Muscle layer of colon (tissue), 2 donors: ENCODE measurements at regions not wholly inside any gene's neighbourhood (a gene's known extent, or its start where the extent isn't known, plus 50 kb on each side); places are given as distances from the start of the nearest gene placed in this dataset.
"Not testable (repeated sequence)": the region's sequence is repeated elsewhere in the genome, so short reads cannot be mapped to it uniquely, and the experiment has no call there.

Experiments used
- H3K27ac ChIP-seq: one replicate; pipeline ENCODE4 v1.7.0; 2013; ENCODE audit warnings: low read depth, mild to moderate bottlenecking, low read length, moderate library complexity
- H3K27me3 ChIP-seq, 2 donors: one replicate each; pipeline ENCODE4 v1.7.0; 2013; ENCODE audit warnings: low read length in 2 of 2, mild to moderate bottlenecking in 2 of 2; ENCODE audit not compliant: insufficient read depth in 2 of 2, control insufficient read depth in 1 of 2
- H3K36me3 ChIP-seq: one replicate; pipeline ENCODE4 v1.7.0; 2013; ENCODE audit warnings: mild to moderate bottlenecking, low read length; ENCODE audit not compliant: insufficient read depth
- H3K4me1 ChIP-seq: one replicate; pipeline ENCODE4 v1.7.0; 2013; ENCODE audit warnings: mild to moderate bottlenecking, low read length; ENCODE audit not compliant: insufficient read depth
- H3K4me3 ChIP-seq, 2 donors: one replicate each; pipeline ENCODE4 v1.7.0; 2013; ENCODE audit warnings: low read length in 2 of 2, low read depth in 1 of 2, mild to moderate bottlenecking in 1 of 2, moderate library complexity in 1 of 2
- H3K9ac ChIP-seq: one replicate; pipeline ENCODE4 v1.7.0; 2013; ENCODE audit warnings: low read length
- H3K9me3 ChIP-seq: one replicate; pipeline ENCODE4 v1.7.0; 2013; ENCODE audit warnings: mild to moderate bottlenecking, low read length
- donor health status: abdominal sarcoma.
- donor health status: Adenocarcinoma of cecum.

DNA sequence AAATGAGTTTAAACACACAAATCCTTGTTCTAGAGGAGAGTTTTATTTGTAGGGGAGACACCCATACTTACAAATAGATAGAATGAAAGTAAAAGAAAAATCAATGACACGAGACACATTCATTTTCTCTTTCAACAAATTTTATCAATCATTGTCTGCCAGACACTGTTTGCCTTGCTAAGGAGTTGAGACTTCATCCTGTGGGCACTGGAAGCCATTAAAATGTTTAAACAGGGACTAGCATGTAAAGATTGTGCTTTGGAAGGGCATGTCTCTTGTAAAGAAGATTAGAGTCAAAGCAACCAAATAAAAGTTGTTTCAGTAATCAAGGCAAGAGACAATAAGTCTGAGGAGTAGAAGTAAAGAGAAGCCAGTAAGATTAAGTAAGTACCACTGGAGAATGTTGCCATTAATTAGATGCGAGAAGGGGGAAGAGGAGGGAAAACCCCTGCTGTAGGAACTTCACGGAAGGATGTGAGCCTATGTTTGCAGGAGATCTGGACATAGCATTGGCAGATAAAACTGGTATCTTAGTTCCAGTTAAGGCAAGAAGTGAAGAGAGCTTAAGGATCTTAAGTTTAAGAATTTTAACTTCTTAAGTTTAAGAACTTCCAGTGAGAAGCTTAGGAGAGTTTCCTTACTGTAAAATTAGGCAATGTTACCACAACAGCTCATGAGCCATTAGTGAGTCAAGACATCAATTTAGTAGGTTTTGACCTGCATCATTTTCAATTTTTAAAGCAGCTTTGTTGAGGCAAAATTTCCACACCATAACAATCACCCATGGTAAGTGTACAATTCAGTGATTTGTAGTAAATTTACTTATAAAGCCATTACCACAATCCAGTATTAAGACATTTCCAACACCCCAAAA is 117.0 kb upstream of the UST start:
- Histone ChIP-seq H3K9ac (no peak overlapping the region), H3K4me1 (peaks cover 12% of the 10 kb centered on the region), H3K27me3 (no peaks in the 10 kb centered on the region), H3K36me3 (no peaks in the 10 kb centered on the region), H3K9me3 (no peaks in the 10 kb centered on the region), H3K4me3 (no peak overlapping the region), H3K27ac (no peak overlapping the region)

DNA sequence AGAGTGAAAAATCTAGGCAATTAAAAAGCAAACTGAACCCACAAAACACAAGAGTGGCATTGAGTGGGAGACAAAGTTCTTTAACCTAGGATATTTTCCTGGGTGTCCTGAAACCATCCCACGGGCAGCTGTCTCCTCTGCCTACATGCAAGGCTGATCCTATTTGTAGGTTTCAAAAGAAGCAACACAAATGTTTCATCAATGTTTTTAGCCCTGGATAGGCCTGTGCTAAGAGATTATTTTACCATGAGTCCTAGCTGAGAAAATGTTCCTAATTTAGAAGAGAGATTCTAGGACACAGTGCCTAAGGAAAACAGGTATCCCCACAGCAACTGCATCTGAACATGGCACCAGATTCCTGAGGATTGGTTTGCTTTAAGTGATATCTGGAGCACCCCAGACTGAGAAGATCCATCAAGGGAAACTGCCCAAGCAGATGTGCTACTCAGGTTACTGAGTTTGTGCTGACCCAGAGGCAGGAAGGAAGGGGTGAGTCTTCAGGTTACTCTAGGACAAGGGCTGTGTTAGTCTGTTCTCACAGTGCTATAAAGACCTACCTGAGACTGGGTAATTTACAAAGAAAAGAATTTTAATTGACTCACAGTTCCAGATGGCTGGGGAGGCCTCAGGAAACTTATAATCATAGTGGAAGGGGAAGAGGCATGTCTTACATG is 111.6 kb upstream of the UST start:
- peaks cover 13% of the 10 kb centered on the region for H3K4me1 ChIP-seq
- H3K27ac ChIP-seq: no peak overlapping the region
- H3K36me3 ChIP-seq: no peaks in the 10 kb centered on the region
- no peaks in the 10 kb centered on the region for H3K9me3 ChIP-seq
- no peak overlapping the region for H3K9ac ChIP-seq
- H3K27me3 ChIP-seq: no peaks in the 10 kb centered on the region
- no peak overlapping the region for H3K4me3 ChIP-seq

DNA sequence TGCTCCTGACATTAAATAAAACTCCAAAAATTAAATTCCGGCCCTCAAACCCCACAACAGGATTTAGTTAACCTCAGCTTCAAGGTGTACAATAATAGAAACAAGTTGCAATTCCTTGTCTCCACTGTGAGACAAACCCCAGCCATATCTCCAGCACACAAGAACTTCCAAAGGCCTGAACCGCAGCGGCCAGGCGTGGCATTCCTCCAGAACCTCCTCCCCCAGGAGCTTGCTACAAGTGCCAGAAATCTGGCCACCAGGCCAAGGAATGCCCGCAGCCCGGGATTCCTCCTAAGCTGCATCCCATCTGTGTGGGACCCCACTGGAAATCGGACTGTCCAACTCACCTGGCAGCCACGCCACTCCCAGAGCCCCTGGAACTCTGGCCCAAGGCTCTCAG is 105.0 kb upstream of the UST start:
- H3K27ac ChIP-seq, H3K27me3 ChIP-seq, H3K9me3 ChIP-seq, H3K9ac ChIP-seq, H3K36me3 ChIP-seq, H3K4me3 ChIP-seq: not testable (repeated sequence)
- peaks cover 13% of the 10 kb centered on the region for H3K4me1 ChIP-seq

DNA sequence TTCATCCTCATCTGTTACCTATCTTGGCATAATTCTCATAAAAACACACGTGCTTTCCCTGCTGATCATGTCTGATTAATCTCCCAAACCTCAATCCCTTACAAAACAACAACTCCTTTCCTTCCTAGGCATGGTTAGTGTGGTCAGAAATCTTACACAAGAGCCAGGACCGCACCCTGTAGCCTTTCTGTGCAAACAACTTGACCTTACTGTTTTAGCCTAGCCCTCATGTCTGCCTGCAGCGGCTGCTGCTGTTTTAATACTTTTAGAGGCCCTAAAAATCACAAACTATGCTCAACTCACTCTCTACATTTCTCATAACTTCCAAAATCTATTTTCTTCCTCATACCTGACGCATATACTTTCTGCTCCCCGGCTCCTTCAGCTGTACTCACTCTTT is 103.6 kb upstream of the UST start:
- H3K9ac ChIP-seq, H3K27me3 ChIP-seq, H3K36me3 ChIP-seq, H3K4me3 ChIP-seq, H3K4me1 ChIP-seq, H3K27ac ChIP-seq, H3K9me3 ChIP-seq: not testable (repeated sequence)

DNA sequence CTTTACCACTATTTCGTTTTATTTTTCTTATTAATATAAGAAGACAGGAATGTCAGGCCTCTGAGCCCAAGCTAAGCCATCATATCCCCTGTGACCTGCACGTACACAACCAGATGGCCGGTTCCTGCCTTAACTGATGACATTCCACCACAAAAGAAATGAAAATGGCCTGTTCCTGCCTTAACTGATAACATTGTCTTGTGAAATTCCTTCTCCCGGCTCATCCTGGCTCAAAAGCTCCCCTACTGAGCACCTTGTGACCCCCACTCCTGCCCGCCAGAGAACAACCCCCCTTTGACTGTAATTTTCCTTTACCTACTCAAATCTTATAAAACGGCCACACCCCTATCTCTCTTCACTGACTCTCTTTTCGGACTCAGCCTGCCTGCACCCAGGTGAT is 101.8 kb upstream of the UST start:
- not testable (repeated sequence) for H3K4me3 ChIP-seq, H3K4me1 ChIP-seq, H3K27ac ChIP-seq, H3K36me3 ChIP-seq, H3K9ac ChIP-seq, H3K27me3 ChIP-seq, H3K9me3 ChIP-seq

DNA sequence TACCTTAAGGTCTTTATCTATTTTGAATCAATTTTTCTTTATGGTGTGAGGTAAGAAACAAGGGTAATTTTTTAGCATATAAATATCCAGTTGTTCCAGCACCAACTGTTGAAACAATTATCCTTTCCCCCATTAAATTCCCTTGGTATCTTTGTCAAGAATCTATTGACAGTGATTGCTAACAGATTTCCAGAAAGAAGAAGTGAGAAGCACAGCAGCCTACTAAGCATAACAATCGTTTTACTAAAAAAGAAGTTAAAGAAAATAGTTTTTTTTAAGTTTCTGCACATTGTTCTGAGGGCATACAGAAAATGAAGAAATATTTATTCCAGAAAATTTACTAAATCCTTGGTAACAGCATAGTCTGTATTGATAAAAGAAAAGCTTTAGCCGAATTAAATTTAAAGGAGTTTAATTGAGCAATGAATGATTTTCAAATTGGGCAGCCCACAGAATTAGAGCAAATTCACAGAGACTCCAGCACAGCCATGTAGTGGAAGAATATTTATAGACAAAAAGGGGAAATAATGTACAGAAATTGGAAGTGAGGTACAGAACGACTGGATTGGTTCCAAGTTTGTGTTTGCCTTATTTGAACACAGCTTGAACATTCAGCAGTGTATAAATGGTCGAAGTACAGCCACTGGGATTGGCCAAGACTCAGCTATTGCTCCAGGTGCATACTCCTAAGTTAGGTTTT is 97.9 kb upstream of the UST start:
- H3K9me3 ChIP-seq: no peaks in the 10 kb centered on the region
- H3K9ac ChIP-seq: no peak overlapping the region
- no peak overlapping the region for H3K4me3 ChIP-seq
- no peaks in the 10 kb centered on the region for H3K27me3 ChIP-seq
- H3K4me1 ChIP-seq: no peaks in the 10 kb centered on the region
- no peak overlapping the region for H3K27ac ChIP-seq
- no peaks in the 10 kb centered on the region for H3K36me3 ChIP-seq

DNA sequence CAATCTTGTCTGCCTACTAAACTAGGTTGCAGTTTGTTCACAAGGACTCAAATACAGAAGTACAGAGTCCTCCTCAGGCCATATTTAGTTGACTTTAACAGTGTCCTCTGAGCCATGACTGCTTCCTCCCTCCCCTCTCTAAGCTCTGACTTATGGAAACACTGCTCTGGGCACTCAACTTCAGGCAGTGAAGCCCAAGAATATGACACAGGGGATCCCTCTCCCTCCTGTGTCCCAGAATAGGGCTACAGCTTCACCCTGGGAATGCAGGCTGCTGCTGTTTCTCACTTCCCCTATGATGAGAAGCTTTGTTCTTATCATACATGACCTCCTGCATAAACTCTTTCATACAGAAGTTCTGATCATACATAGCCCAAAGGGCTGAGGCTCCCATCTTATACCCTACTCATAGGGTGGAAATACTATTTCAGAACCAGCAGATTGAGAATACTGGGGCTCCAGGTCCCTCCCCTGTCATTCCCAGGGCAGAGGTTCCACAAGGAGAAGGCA is 97.3 kb upstream of the UST start:
- H3K27ac ChIP-seq: no peak overlapping the region

DNA sequence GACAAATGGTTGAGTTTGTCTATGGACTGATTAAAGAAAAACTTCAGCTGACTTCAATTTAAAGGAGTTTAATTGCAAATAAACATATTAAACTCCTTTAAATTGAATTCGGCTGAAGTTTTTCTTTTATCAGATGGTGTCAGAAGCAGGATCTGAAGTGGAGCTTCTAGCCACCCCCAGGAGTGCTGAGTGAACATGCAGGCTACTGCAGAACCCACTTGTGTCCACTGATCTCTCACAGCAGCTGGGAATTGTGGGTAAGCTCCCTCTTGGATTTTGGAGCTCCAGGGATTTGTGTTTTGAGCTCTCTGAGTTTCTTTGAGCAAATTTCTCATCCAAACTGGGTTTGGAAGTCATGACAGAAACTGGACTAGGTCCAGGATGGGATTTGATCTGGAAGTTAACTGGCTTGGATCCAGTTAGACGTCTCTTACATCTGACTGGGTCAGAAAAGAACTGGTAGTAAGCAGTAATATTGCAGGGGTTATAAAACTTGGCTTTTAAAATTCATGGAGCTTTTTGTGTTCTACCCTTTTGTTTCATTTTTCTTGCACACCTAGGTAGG is 95.8 kb upstream of the UST start:
- no peaks in the 10 kb centered on the region for H3K4me1 ChIP-seq
- no peak overlapping the region for H3K9ac ChIP-seq
- H3K27me3 ChIP-seq: no peaks in the 10 kb centered on the region
- no peaks in the 10 kb centered on the region for H3K9me3 ChIP-seq
- no peak overlapping the region for H3K4me3 ChIP-seq
- H3K27ac ChIP-seq: no peak overlapping the region
- H3K36me3 ChIP-seq: no peaks in the 10 kb centered on the region

More for the DNA sequence above, 97.3 kb upstream of the UST start:
- Histone ChIP-seq H3K9ac (no peak overlapping the region), H3K4me3 (no peak overlapping the region), H3K36me3 (no peaks in the 10 kb centered on the region), H3K27me3 (no peaks in the 10 kb centered on the region), H3K9me3 (no peaks in the 10 kb centered on the region), H3K4me1 (no peaks in the 10 kb centered on the region)

DNA sequence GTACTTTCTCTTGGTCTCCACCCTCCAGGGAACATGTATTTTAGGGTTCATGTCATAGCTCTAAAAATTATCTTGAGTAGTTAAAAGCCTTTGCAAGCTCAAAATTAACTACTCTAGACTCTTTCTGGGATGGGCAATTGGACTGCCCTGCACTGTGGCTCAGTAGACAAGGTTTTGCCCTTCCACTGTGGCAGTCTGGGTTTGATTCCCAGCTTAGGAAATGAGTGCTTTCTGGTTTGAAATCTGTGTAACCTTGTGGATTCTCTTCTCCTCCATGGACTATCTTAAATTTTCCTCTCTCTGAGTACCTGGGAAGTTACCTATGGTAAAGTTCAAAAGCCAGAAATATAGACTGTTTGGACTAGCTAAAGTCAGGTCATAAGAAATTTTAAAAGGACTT is 94.6 kb upstream of the UST start:
- Histone ChIP-seq H3K27me3 (no peaks in the 10 kb centered on the region), H3K27ac (no peak overlapping the region), H3K36me3 (no peaks in the 10 kb centered on the region), H3K9ac (no peak overlapping the region), H3K4me3 (no peak overlapping the region), H3K4me1 (no peaks in the 10 kb centered on the region), H3K9me3 (no peaks in the 10 kb centered on the region)

DNA sequence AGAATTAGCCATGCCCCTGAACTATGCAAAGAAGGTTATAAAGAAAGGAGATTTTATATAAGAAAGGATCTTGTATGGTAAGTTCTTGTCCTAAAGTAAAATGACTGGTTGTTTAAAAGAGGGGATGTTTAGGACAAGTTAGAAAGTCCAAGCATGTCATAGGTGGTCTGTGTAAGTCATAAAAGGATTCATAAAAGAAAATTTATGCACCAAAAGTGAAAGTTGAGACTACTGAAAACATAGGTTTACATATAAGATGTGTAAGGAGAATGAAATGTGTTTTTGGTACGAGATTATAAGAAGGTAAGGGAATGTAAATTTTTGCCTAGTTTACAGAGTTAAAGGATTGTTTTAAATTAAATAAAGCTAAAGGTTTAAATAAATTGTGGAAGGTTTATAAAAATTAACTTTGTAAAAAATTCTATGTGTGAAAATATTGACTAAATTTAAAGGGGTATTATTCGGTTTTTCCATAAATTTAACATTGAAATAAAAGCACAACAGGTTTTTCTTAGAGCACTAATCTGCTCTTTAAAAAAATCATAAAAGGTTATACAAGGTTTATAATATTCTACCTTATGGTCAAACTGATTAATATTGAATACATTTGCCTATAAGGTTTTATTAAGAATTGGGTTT is 93.6 kb upstream of the UST start:
- Histone ChIP-seq H3K4me3 (no peak overlapping the region), H3K4me1 (no peaks in the 10 kb centered on the region), H3K36me3 (no peaks in the 10 kb centered on the region), H3K27ac (no peak overlapping the region), H3K9ac (no peak overlapping the region), H3K9me3 (no peaks in the 10 kb centered on the region), H3K27me3 (no peaks in the 10 kb centered on the region)

DNA sequence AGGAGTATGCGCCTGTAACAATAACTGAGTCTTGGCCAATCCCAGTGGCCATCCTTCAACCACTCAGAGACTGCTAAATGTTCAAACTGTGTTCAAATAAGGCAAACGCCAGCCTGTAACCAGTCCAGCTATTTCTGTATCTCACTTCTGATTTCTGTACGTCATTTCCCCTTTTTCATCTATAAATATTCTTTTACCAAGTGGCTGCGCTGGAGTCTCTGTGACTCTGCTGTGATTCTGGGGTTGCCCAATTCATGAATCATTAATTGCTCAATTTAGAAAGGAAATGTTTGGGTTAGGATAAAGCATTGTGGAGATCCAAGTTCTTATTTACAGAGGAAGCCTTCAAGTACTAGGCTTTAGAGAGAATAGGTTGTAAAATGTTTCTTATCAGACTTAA is 89.8 kb upstream of the UST start:
- no peak overlapping the region for H3K9ac ChIP-seq
- H3K27ac ChIP-seq: no peak overlapping the region
- H3K4me3 ChIP-seq: no peak overlapping the region
- no peaks in the 10 kb centered on the region for H3K27me3 ChIP-seq
- H3K9me3 ChIP-seq: no peaks in the 10 kb centered on the region
- no peaks in the 10 kb centered on the region for H3K4me1 ChIP-seq
- H3K36me3 ChIP-seq: no peaks in the 10 kb centered on the region
